Endodermal cell (in vitro differentiated cells): ENCODE measurements at regions not wholly inside any gene's neighbourhood (a gene's known extent, or its start where the extent isn't known, plus 50 kb on each side); places are given as distances from the start of the nearest gene placed in this dataset.

Source experiments
- DNase-seq: peaks from one replicate; pipeline ENCODE4 v3.0.0-alpha.2; 2017
- H3K27ac ChIP-seq: 2 replicates; pipeline ENCODE4 v1.5.1; 2013; ENCODE audit warnings: mild to moderate bottlenecking, low read depth, low read length, moderate library complexity
- H3K27me3 ChIP-seq: 2 replicates; pipeline ENCODE4 v1.6.1; 2013; ENCODE audit warnings: mild to moderate bottlenecking, low read length, moderate library complexity; ENCODE audit not compliant: insufficient read depth, control insufficient read depth, poor library complexity, severe bottlenecking
- H3K36me3 ChIP-seq: 2 replicates; pipeline ENCODE4 v1.7.0; 2013; ENCODE audit warnings: mild to moderate bottlenecking, low read length, moderate library complexity; ENCODE audit not compliant: control insufficient read depth, insufficient read depth
- H3K4me1 ChIP-seq: one replicate; pipeline ENCODE4 v1.7.0; 2013; ENCODE audit warnings: low read length; ENCODE audit not compliant: control insufficient read depth, insufficient read depth
- H3K4me3 ChIP-seq: 2 replicates; pipeline ENCODE4 v1.5.1; 2013; ENCODE audit warnings: mild to moderate bottlenecking, low read length, moderate library complexity
- H3K9ac ChIP-seq: 2 replicates; pipeline ENCODE4 v1.6.1; 2013; ENCODE audit warnings: mild to moderate bottlenecking, low read length, moderate library complexity; ENCODE audit not compliant: poor library complexity, severe bottlenecking; ENCODE audit errors: extremely low read depth
- H3K9me3 ChIP-seq: 2 replicates; pipeline ENCODE4 v1.6.1; 2013; ENCODE audit warnings: mild to moderate bottlenecking, low read length, moderate library complexity; ENCODE audit not compliant: control insufficient read depth
- H3K27ac Mint-ChIP-seq: 2 replicates; pipeline ENCODE4 v1.8.0; 2020; ENCODE audit warnings: mixed read lengths
- H3K27me3 Mint-ChIP-seq: 2 replicates; pipeline ENCODE4 v1.8.0; 2021; ENCODE audit warnings: mild to moderate bottlenecking, mixed read lengths; ENCODE audit not compliant: insufficient read depth
- H3K36me3 Mint-ChIP-seq: 2 replicates; pipeline ENCODE4 v1.8.0; 2020; ENCODE audit warnings: low read depth, mixed read lengths
- H3K4me1 Mint-ChIP-seq: 2 replicates; pipeline ENCODE4 v1.8.0; 2020; ENCODE audit warnings: mixed read lengths
- H3K4me3 Mint-ChIP-seq: 2 replicates; pipeline ENCODE4 v1.8.0; 2020; ENCODE audit warnings: mild to moderate bottlenecking, moderate library complexity, mixed read lengths
- H3K9me3 Mint-ChIP-seq: 2 replicates; pipeline ENCODE4 v1.8.0; 2020; ENCODE audit warnings: mild to moderate bottlenecking, mixed read lengths
- CTCF ChIP-seq: fragments of 200-600 bp; sonication (generic); conservative IDR thresholded peaks from 2 replicates; pipeline ENCODE4 v1.5.0; 2021; ENCODE audit warnings: antibody characterized with exemption, mild to moderate bottlenecking
- WGBS, 2 experiments: methylation state at CpG; one replicate each; pipeline versions ENCODE4 v1.1.5 to v1.1.7; 2013; ENCODE audit warnings: missing lambda C conversion rate in 2 of 2, mixed read lengths in 1 of 2; ENCODE audit not compliant: insufficient coverage in 1 of 2, insufficient read length in 1 of 2; 5-methylcytosine and 5-hydroxymethylcytosine counted together

- peaks cover 9% of the 10 kb centered on the region for H3K4me1 Mint-ChIP-seq
- WGBS, 2 experiments: 93 to 94% methylated on average over 5 to 8 of the region's 8 CpGs
- H3K9me3 ChIP-seq: no peaks in the 10 kb centered on the region
Measured at GRCh38 chrX:10054396-10054795, 87.2 kb downstream of the CLDN34 start.

DNA sequence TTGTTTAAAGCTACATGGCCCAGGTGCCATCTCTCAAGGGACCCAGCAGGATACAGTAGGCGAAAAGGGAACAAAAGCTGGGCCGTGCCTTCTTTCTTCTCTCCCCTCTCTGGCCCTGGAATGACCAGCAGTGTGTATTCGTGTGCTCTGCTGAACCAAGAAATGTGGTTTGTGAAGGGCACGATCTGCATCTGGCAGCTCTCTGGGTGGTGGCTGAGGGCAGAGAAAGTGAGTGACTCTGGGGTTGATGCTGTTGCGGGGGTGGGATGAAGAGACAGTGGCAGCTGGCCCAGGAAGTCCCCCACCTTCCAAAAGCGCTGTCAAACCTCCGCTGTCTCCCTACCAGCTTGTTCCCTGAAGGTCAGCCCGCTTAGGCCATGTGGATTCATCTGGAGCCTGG is 88.3 kb downstream of the CLDN34 start:
- TF ChIP-seq CTCF: no peak
- H3K4me3 ChIP-seq: no peak overlapping the region
- H3K27ac ChIP-seq: no peak overlapping the region
- DNase-seq: no peak
- H3K27ac Mint-ChIP-seq: no peak overlapping the region
- H3K4me1 ChIP-seq: no peaks in the 10 kb centered on the region
- H3K4me1 Mint-ChIP-seq: peaks cover 4% of the 10 kb centered on the region
- H3K27me3 ChIP-seq: no peaks in the 10 kb centered on the region
- no peak overlapping the region for H3K4me3 Mint-ChIP-seq
- peaks cover 15% of the 10 kb centered on the region for H3K36me3 Mint-ChIP-seq
- WGBS, 2 experiments: 99% methylated on average over 8 of the region's 8 CpGs; no CpG with 5 or more reads in 1 of the 2 experiments
- H3K27me3 Mint-ChIP-seq: no peaks in the 10 kb centered on the region
- peaks cover 82% of the 10 kb centered on the region for H3K9me3 Mint-ChIP-seq
- H3K36me3 ChIP-seq: no peaks in the 10 kb centered on the region
- H3K9me3 ChIP-seq: no peaks in the 10 kb centered on the region
- H3K9ac ChIP-seq: no peak overlapping the region

More at GRCh38 chrX:10054396-10054795, 87.2 kb downstream of the CLDN34 start:
- H3K4me1 ChIP-seq: no peaks in the 10 kb centered on the region
- no peaks in the 10 kb centered on the region for H3K36me3 ChIP-seq
- DNase-seq: no peak
- no peak overlapping the region for H3K4me3 Mint-ChIP-seq
- no peak overlapping the region for H3K9ac ChIP-seq
- no peak overlapping the region for H3K27ac Mint-ChIP-seq
- no peak for TF ChIP-seq CTCF
- H3K27me3 ChIP-seq: no peaks in the 10 kb centered on the region
- H3K27me3 Mint-ChIP-seq: no peaks in the 10 kb centered on the region
- H3K36me3 Mint-ChIP-seq: peaks cover 15% of the 10 kb centered on the region
- peaks cover 86% of the 10 kb centered on the region for H3K9me3 Mint-ChIP-seq
- H3K27ac ChIP-seq: no peak overlapping the region
- H3K4me3 ChIP-seq: no peak overlapping the region

DNA sequence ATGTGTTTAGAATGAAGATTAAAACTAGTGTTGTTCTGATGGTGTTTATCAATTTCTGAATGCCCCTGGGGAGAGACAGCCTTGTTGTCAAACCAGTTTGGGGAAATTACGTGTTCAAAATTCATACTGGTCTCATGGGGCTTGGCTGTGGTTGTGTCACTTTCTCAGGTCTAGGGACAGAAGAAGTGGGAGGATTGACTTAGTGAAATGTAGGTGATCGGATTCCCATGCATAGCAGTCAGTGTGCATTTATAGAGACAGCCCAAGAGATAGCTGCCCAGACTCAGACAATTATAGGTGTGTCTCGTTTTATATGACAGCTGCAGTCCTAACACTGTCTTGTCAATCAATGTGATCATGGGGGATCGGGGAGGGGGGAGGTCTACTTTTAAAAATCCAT is 94.4 kb upstream of the CLCN4 start:
- Mint-ChIP-seq H3K27ac (no peak overlapping the region), H3K4me3 (no peak overlapping the region), H3K36me3 (peaks cover 5% of the 10 kb centered on the region), H3K4me1 (no peaks in the 10 kb centered on the region), H3K9me3 (peaks cover 61% of the 10 kb centered on the region), H3K27me3 (no peaks in the 10 kb centered on the region)
- Histone ChIP-seq H3K4me3 (no peak overlapping the region), H3K36me3 (no peaks in the 10 kb centered on the region), H3K27ac (no peak overlapping the region), H3K4me1 (no peaks in the 10 kb centered on the region), H3K9ac (no peak overlapping the region), H3K27me3 (no peaks in the 10 kb centered on the region), H3K9me3 (no peaks in the 10 kb centered on the region)
- WGBS, 2 experiments: 77 to 83% methylated on average over 1 to 2 of the region's 4 CpGs
- TF ChIP-seq CTCF: no peak
- no peak for DNase-seq
